OCI-LY7 (cell line): ENCODE measurements at regions not wholly inside any gene's neighbourhood (a gene's known extent, or its start where the extent isn't known, plus 50 kb on each side); places are given as distances from the start of the nearest gene placed in this dataset.

Source experiments
- CTCF ChIP-seq: fragments of 200-600 bp; sonication (generic); conservative IDR thresholded peaks from 2 replicates; pipeline ENCODE4 v1.5.1; 2014; ENCODE audit warnings: mild to moderate bottlenecking, antibody characterized with exemption, low read length, moderate library complexity, mixed read lengths
- EZH2phosphoT487 ChIP-seq: fragments of 200-600 bp; sonication (generic); IDR thresholded peaks from 2 replicates; pipeline ENCODE4 v1.6.1; 2018; ENCODE audit warnings: low read depth, borderline replicate concordance, mild to moderate bottlenecking, mixed run types, antibody characterized with exemption, low read length, moderate library complexity, mixed read lengths

GRCh38 chr14:98059106-98059505 is 1212.9 kb downstream of the BCL11B start:
- TF ChIP-seq CTCF (no peak), EZH2phosphoT487 (no peak)
